ENCODE measurements at regions not wholly inside any gene's neighbourhood (a gene's known extent, or its start where the extent isn't known, plus 50 kb on each side); places are given as distances from the start of the nearest gene placed in this dataset.

DNA sequence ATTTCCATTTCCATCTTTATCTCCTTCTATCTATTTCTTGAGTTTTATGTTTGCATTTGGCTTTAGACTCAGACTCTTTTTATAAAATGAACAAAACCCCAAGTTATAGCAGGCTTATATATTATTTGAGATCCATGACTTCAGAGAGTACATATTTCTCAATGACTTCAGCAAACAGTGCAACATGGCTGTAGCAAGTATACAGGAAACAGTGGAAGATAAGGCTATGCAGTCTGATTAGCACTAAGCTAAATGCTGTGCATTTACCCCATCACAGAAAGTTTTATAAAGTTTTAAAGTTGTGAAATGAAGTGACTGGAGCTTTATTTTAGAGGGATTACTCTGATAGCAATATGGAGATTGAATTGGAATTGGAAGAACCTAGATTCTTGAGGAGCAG lies 463.5 kb upstream of the TGFBR2 start:
- Histone ChIP-seq H3K27me3 (ENCODE audit: control insufficient read depth in 1 of 2, insufficient read depth in 2 of 2, low read length in 1 of 2) (no peaks in the 10 kb centered on the region), H3K9me3 (ENCODE audit: control insufficient read depth, low read length) (no peaks in the 10 kb centered on the region), H3K4me1 (ENCODE audit: control insufficient read depth in 1 of 2, insufficient read depth in 2 of 2, low read length in 2 of 2) (no peaks in the 10 kb centered on the region), H3K36me3 (ENCODE audit: control insufficient read depth in 1 of 2, insufficient read depth in 2 of 2, low read length in 1 of 2) (no peaks in the 10 kb centered on the region), H3K27ac (ENCODE audit: low read depth in 1 of 2, low read length in 2 of 2) (no peak overlapping the region), H3K4me3 (ENCODE audit: low read length in 2 of 2) (no peak overlapping the region)
- DNase-seq: no peak
- intact Hi-C loops (cut with DNase I): no loop called here
- ATAC-seq (ENCODE audit: low FRiP score): no peak

DNA sequence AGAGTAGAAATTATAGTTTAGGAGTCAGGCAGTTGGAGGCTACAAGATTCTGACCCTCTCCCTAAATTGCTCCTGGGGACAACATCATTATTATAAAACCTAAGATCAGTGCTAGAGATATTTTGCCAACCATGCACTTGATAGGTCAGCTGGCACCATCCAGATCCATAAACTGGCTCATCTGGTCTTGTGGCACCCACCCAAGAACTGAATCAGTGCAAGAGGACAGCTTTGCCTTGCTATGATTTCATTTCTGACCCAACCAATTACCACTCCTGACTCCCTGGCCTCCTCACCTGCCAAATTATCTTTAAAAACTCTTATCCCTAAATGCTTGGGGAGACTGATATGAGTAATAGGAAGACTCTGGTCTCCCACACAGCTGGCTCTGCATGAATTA lies 461.1 kb upstream of the TGFBR2 start:
- DNase-seq (no peak), ATAC-seq (ENCODE audit: low FRiP score) (no peak)
- intact Hi-C loops (cut with DNase I): no loop called here
- Histone ChIP-seq H3K4me3 (ENCODE audit: low read length in 2 of 2) (no peak overlapping the region), H3K27ac (ENCODE audit: low read depth in 1 of 2, low read length in 2 of 2) (no peak overlapping the region), H3K36me3 (ENCODE audit: control insufficient read depth in 1 of 2, insufficient read depth in 2 of 2, low read length in 1 of 2) (no peaks in the 10 kb centered on the region), H3K9me3 (ENCODE audit: control insufficient read depth, low read length) (no peaks in the 10 kb centered on the region), H3K27me3 (ENCODE audit: control insufficient read depth in 1 of 2, insufficient read depth in 2 of 2, low read length in 1 of 2) (no peaks in the 10 kb centered on the region), H3K4me1 (ENCODE audit: control insufficient read depth in 1 of 2, insufficient read depth in 2 of 2, low read length in 2 of 2) (no peaks in the 10 kb centered on the region)

DNA sequence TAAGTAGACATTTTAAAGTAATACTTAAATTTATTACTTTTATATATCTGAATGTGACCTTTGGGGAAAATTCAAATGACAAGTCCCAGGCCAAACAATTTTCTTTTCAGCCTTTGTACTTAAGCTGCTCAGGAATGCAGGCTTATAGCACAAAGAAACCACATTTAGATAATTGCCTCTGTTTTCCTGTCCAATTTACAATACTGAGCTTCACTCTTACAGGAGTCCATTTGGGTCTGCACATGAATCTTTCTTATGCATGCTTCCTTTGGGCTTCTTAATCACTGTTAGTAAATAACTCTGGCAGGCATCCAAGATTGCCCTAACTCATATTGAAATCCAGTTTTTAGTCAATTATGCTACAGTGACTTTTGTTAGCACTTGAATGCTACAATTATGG lies 459.4 kb upstream of the TGFBR2 start:
- Histone ChIP-seq H3K4me3 (ENCODE audit: low read length in 2 of 2) (no peak overlapping the region), H3K27me3 (ENCODE audit: control insufficient read depth in 1 of 2, insufficient read depth in 2 of 2, low read length in 1 of 2) (no peaks in the 10 kb centered on the region), H3K9me3 (ENCODE audit: control insufficient read depth, low read length) (no peaks in the 10 kb centered on the region), H3K4me1 (ENCODE audit: control insufficient read depth in 1 of 2, insufficient read depth in 2 of 2, low read length in 2 of 2) (no peaks in the 10 kb centered on the region), H3K27ac (ENCODE audit: low read depth in 1 of 2, low read length in 2 of 2) (no peak overlapping the region), H3K36me3 (ENCODE audit: control insufficient read depth in 1 of 2, insufficient read depth in 2 of 2, low read length in 1 of 2) (no peaks in the 10 kb centered on the region)
- intact Hi-C loops (cut with DNase I): no loop called here
- DNase-seq: no peak
- ATAC-seq (ENCODE audit: low FRiP score): no peak

- no peaks in the 10 kb centered on the region for H3K4me1 ChIP-seq (ENCODE audit: control insufficient read depth in 1 of 2, insufficient read depth in 2 of 2, low read length in 2 of 2)
- H3K4me3 ChIP-seq (ENCODE audit: low read length in 2 of 2): no peak overlapping the region
- ATAC-seq (ENCODE audit: low FRiP score): no peak
- WGBS, 2 donors: 95 to 97% methylated on average over 2 of the region's 2 CpGs
- H3K27ac ChIP-seq (ENCODE audit: low read depth in 1 of 2, low read length in 2 of 2): no peak overlapping the region
- intact Hi-C loops (cut with DNase I): no loop called here
- H3K9me3 ChIP-seq (ENCODE audit: control insufficient read depth, low read length): no peaks in the 10 kb centered on the region
- no peak for DNase-seq
- no peaks in the 10 kb centered on the region for H3K27me3 ChIP-seq (ENCODE audit: control insufficient read depth in 1 of 2, insufficient read depth in 2 of 2, low read length in 1 of 2)
- H3K36me3 ChIP-seq (ENCODE audit: control insufficient read depth in 1 of 2, insufficient read depth in 2 of 2, low read length in 1 of 2): no peaks in the 10 kb centered on the region
Measured at GRCh38 chr3:30154853-30155252, 451.5 kb upstream of the TGFBR2 start.

DNA sequence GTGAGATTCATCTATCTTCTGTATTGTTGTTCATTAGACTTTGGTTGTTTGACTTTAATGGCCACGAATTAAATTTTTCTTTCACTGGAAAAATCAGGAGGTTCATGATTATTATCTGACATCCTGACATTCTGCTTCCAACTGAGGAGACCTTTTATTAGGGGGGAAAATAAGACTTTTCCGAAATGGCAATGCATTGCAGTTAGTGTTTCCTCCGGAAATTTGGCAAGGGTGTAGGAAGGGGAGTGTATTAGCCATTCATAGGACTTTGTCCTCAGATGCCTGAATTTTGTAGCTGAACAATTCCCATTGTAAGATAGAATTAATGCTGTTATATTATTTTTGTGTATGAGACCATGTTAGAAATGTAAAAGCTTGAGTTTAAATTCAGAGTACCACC lies 450.6 kb upstream of the TGFBR2 start:
- Histone ChIP-seq H3K36me3 (ENCODE audit: control insufficient read depth in 1 of 2, insufficient read depth in 2 of 2, low read length in 1 of 2) (no peaks in the 10 kb centered on the region), H3K4me1 (ENCODE audit: control insufficient read depth in 1 of 2, insufficient read depth in 2 of 2, low read length in 2 of 2) (no peaks in the 10 kb centered on the region), H3K9me3 (ENCODE audit: control insufficient read depth, low read length) (no peaks in the 10 kb centered on the region), H3K27ac (ENCODE audit: low read depth in 1 of 2, low read length in 2 of 2) (no peak overlapping the region), H3K27me3 (ENCODE audit: control insufficient read depth in 1 of 2, insufficient read depth in 2 of 2, low read length in 1 of 2) (no peaks in the 10 kb centered on the region), H3K4me3 (ENCODE audit: low read length in 2 of 2) (no peak overlapping the region)
- intact Hi-C loops (cut with DNase I): no loop called here
- DNase-seq (no peak), ATAC-seq (ENCODE audit: low FRiP score) (no peak)
- WGBS, 2 donors: 54 to 78% methylated on average over 3 of the region's 3 CpGs

DNA sequence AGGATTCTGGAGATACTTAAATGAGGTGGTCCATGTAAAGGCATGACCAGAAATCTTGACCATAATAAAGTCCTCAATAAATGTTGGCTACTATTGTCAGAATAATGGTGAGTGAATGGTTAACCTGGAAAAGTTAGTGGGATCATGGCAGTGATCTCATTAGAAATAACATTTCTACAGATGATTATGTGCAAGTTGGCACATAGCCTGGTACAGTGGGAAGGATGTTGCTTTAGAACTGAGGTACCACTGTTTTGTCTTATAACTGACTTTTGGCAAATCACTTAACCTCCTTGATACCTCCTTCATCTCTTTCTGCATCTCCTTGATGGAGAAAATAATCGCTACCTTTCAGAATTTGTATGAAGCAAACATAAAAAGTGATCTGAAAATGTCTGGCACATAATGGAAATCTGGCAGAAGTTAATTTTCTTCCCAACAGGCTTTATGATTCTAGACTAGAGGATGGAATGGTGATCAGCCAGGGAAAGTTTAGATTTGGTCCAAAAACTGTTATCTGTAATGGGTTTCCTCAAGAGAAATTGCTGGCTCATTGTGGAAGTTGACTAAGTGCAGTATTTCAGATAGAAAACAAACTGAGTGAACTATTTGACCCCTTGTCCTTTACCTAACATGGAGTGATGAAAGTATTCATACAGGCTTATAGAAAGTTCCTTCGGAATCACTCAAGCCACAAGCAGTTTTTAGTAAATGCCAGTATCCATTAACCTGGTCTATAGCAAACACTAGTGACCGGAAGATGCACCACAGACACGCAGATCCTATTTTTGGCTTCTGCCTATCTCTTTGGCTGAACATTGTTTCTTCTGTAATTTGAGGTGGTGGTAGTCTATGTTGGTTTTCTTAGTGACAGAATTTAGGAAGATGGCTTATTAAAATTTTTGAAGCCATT lies 449.6 kb upstream of the TGFBR2 start:
- no peak for DNase-seq
- ATAC-seq (ENCODE audit: low FRiP score): peak; percentile 7
- Histone ChIP-seq H3K36me3 (ENCODE audit: control insufficient read depth in 1 of 2, insufficient read depth in 2 of 2, low read length in 1 of 2) (no peaks in the 10 kb centered on the region), H3K27ac (ENCODE audit: low read depth in 1 of 2, low read length in 2 of 2) (no peak overlapping the region), H3K27me3 (ENCODE audit: control insufficient read depth in 1 of 2, insufficient read depth in 2 of 2, low read length in 1 of 2) (no peaks in the 10 kb centered on the region), H3K4me3 (ENCODE audit: low read length in 2 of 2) (no peak overlapping the region), H3K9me3 (ENCODE audit: control insufficient read depth, low read length) (no peaks in the 10 kb centered on the region), H3K4me1 (ENCODE audit: control insufficient read depth in 1 of 2, insufficient read depth in 2 of 2, low read length in 2 of 2) (no peaks in the 10 kb centered on the region)
- intact Hi-C loops (cut with DNase I): no loop called here
- 54 to 63% methylated on average over 4 of the region's 4 CpGs for WGBS, 2 donors

- intact Hi-C loops (cut with DNase I): no loop called here
- Histone ChIP-seq H3K4me1 (ENCODE audit: control insufficient read depth in 1 of 2, insufficient read depth in 2 of 2, low read length in 2 of 2) (no peaks in the 10 kb centered on the region), H3K9me3 (ENCODE audit: control insufficient read depth, low read length) (no peaks in the 10 kb centered on the region), H3K36me3 (ENCODE audit: control insufficient read depth in 1 of 2, insufficient read depth in 2 of 2, low read length in 1 of 2) (no peaks in the 10 kb centered on the region), H3K4me3 (ENCODE audit: low read length in 2 of 2) (no peak overlapping the region), H3K27me3 (ENCODE audit: control insufficient read depth in 1 of 2, insufficient read depth in 2 of 2, low read length in 1 of 2) (no peaks in the 10 kb centered on the region), H3K27ac (ENCODE audit: low read depth in 1 of 2, low read length in 2 of 2) (no peak overlapping the region)
- DNase-seq: no peak
- WGBS, 2 donors: 58 to 61% methylated on average over 6 of the region's 6 CpGs
- ATAC-seq (ENCODE audit: low FRiP score): peak; percentile 72
Measured at GRCh38 chr3:30161375-30161774, 445.0 kb upstream of the TGFBR2 start.

DNA sequence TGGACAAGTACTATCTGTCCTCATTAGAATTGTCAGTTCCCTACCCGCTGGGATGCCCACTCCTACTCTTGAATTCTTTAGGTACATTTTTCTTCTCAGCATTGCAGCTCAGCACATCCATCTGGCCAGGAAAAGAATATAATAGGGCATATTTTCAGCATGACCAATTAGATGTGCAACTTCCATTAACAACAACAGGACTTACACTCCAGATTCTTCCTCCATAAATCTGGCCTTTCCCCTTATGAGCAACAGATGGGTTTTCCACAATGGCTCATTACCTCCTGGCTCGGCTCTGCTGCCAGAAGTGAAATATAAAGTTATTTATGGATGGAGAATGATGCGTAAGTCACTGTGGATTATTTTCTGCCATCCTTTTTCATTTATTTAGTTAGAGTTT lies 443.8 kb upstream of the TGFBR2 start:
- Histone ChIP-seq H3K27ac (ENCODE audit: low read depth in 1 of 2, low read length in 2 of 2) (no peak overlapping the region), H3K4me3 (ENCODE audit: low read length in 2 of 2) (no peak overlapping the region), H3K4me1 (ENCODE audit: control insufficient read depth in 1 of 2, insufficient read depth in 2 of 2, low read length in 2 of 2) (no peaks in the 10 kb centered on the region), H3K36me3 (ENCODE audit: control insufficient read depth in 1 of 2, insufficient read depth in 2 of 2, low read length in 1 of 2) (no peaks in the 10 kb centered on the region), H3K9me3 (ENCODE audit: control insufficient read depth, low read length) (no peaks in the 10 kb centered on the region), H3K27me3 (ENCODE audit: control insufficient read depth in 1 of 2, insufficient read depth in 2 of 2, low read length in 1 of 2) (no peaks in the 10 kb centered on the region)
- DNase-seq (no peak), ATAC-seq (ENCODE audit: low FRiP score) (peak; percentile 27)
- 67 to 70% methylated on average over 3 of the region's 3 CpGs for WGBS, 2 donors
- intact Hi-C loops (cut with DNase I): no loop called here

GRCh38 chr3:30166535-30166934 lies 439.9 kb upstream of the TGFBR2 start:
- no peak overlapping the region for H3K4me3 ChIP-seq (ENCODE audit: low read length in 2 of 2)
- intact Hi-C loops (cut with DNase I): no loop called here
- DNase-seq (no peak), ATAC-seq (ENCODE audit: low FRiP score) (no peak)
- peaks cover 0 to 2% of the 10 kb centered on the region in 2 donors for H3K4me1 ChIP-seq (ENCODE audit: control insufficient read depth in 1 of 2, insufficient read depth in 2 of 2, low read length in 2 of 2)
- H3K36me3 ChIP-seq (ENCODE audit: control insufficient read depth in 1 of 2, insufficient read depth in 2 of 2, low read length in 1 of 2): no peaks in the 10 kb centered on the region
- H3K9me3 ChIP-seq (ENCODE audit: control insufficient read depth, low read length): no peaks in the 10 kb centered on the region
- H3K27me3 ChIP-seq (ENCODE audit: control insufficient read depth in 1 of 2, insufficient read depth in 2 of 2, low read length in 1 of 2): no peaks in the 10 kb centered on the region
- no peak overlapping the region for H3K27ac ChIP-seq (ENCODE audit: low read depth in 1 of 2, low read length in 2 of 2)
- 91% methylated on average over 4 of the region's 4 CpGs for WGBS, 2 donors

Data from aorta (tissue), 5 donors.